Osteocyte (in vitro differentiated cells): ENCODE measurements at regions not wholly inside any gene's neighbourhood (a gene's known extent, or its start where the extent isn't known, plus 50 kb on each side); places are given as distances from the start of the nearest gene placed in this dataset.

ENCODE experiments used
- DNase-seq: peaks from one replicate; pipeline ENCODE4 v3.0.0; 2021; ENCODE audit warnings: mixed read lengths; ENCODE audit not compliant: unreplicated experiment; ENCODE audit errors: extremely low spot score
- H3K27ac Mint-ChIP-seq: one replicate; pipeline ENCODE4 v1.8.0; 2021; ENCODE audit warnings: mild to moderate bottlenecking, mixed read lengths; ENCODE audit not compliant: unreplicated experiment
- H3K27me3 Mint-ChIP-seq: one replicate; pipeline ENCODE4 v1.8.0; 2021; ENCODE audit warnings: mixed read lengths; ENCODE audit not compliant: unreplicated experiment
- H3K36me3 Mint-ChIP-seq: one replicate; pipeline ENCODE4 v1.8.0; 2021; ENCODE audit warnings: mixed read lengths; ENCODE audit not compliant: unreplicated experiment
- H3K4me1 Mint-ChIP-seq: one replicate; pipeline ENCODE4 v1.8.0; 2021; ENCODE audit warnings: mixed read lengths; ENCODE audit not compliant: unreplicated experiment
- H3K4me3 Mint-ChIP-seq: one replicate; pipeline ENCODE4 v1.8.0; 2021; ENCODE audit warnings: mild to moderate bottlenecking, moderate library complexity, mixed read lengths; ENCODE audit not compliant: unreplicated experiment
- H3K9me3 Mint-ChIP-seq: one replicate; pipeline ENCODE4 v1.8.0; 2021; ENCODE audit warnings: mixed read lengths; ENCODE audit not compliant: unreplicated experiment
- TF ChIP-seq, protein P1 (sequence below): fragments of 200-600 bp; sonication (generic); IDR thresholded peaks from 2 replicates; pipeline ENCODE4 v1.5.0; 2021; ENCODE audit warnings: antibody characterized with exemption, mild to moderate bottlenecking, moderate library complexity

GRCh38 chr2:234242459-234242836, 191.9 kb downstream of the SPP2 start:
- H3K9me3 Mint-ChIP-seq: peaks cover 6% of the 10 kb centered on the region
- no peaks in the 10 kb centered on the region for H3K36me3 Mint-ChIP-seq
- H3K4me1 Mint-ChIP-seq: peaks cover 47% of the 10 kb centered on the region
- no peak for DNase-seq
- TF ChIP-seq, protein P1, sequence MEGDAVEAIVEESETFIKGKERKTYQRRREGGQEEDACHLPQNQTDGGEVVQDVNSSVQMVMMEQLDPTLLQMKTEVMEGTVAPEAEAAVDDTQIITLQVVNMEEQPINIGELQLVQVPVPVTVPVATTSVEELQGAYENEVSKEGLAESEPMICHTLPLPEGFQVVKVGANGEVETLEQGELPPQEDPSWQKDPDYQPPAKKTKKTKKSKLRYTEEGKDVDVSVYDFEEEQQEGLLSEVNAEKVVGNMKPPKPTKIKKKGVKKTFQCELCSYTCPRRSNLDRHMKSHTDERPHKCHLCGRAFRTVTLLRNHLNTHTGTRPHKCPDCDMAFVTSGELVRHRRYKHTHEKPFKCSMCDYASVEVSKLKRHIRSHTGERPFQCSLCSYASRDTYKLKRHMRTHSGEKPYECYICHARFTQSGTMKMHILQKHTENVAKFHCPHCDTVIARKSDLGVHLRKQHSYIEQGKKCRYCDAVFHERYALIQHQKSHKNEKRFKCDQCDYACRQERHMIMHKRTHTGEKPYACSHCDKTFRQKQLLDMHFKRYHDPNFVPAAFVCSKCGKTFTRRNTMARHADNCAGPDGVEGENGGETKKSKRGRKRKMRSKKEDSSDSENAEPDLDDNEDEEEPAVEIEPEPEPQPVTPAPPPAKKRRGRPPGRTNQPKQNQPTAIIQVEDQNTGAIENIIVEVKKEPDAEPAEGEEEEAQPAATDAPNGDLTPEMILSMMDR: no peak
- H3K27ac Mint-ChIP-seq: peak overlapping the region; percentile 70
- H3K4me3 Mint-ChIP-seq: no peak overlapping the region
- no peaks in the 10 kb centered on the region for H3K27me3 Mint-ChIP-seq

DNA sequence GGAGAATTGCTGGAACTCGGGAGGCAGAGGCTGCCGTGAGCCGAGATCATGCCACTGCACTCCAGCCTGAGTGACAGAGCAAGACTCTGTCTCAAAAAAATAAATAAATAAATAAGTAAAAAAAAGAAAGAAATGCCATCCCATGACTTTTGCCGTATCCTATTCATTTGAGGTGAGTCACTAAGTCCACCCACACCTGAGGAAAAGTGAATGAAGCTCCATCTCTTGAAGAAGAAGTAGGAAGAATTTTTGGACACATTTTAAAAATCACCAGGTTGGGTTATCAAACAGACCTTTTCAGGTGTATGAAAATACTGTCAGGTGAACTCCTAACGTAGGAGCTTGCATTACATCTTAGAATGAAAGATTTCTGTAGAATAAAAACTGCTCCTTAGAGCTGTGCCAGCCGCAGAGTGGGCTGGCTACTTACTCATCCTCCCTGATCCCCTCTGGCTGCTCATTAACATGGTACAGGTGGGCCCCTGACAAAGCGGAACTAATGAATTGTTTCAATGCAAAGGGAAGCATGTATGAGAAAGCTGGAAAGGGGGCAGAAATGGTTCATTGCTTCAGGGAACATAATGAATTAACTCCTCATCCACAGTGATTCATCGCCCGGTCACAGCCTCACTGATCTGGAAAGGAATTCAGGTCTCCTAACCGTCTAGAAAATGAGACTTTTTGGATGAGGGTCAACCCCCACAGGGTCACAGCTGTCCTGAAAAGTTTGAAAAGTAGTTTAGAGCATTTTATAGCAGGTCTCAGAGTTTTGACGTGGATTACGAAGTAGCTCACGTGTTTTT, 191.4 kb downstream of the SPP2 start:
- Mint-ChIP-seq H3K4me3 (no peak overlapping the region), H3K27ac (peak overlapping the region; percentile 70), H3K27me3 (no peaks in the 10 kb centered on the region), H3K9me3 (peaks cover 6% of the 10 kb centered on the region), H3K4me1 (peaks cover 45% of the 10 kb centered on the region), H3K36me3 (no peaks in the 10 kb centered on the region)
- DNase-seq: no peak
- TF ChIP-seq, protein P1: no peak

GRCh38 chr2:234240917-234241316, 190.4 kb downstream of the SPP2 start:
- Mint-ChIP-seq H3K27me3 (no peaks in the 10 kb centered on the region), H3K36me3 (no peaks in the 10 kb centered on the region), H3K4me3 (no peak overlapping the region), H3K4me1 (peaks cover 41% of the 10 kb centered on the region), H3K27ac (no peak overlapping the region), H3K9me3 (peaks cover 6% of the 10 kb centered on the region)
- DNase-seq: no peak
- TF ChIP-seq, protein P1: no peak

DNA sequence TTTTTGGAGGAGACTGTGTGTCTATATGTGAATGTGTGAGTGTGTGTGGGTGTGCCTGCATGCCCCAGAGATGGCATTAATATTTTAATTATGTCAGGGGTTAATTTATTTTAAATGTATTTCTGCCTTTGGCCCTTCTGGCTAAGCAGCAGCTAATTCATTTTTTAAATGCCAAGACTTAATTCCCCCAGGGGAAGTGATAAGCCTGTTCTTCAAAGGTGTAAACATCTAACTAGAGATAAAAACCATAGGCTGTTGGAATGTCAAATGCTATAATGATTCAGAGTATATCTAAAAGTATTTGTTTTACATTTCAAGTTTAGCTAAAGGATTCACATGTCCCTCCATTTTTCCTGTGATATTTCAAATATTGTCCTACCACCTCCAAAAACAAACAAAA, 184.7 kb downstream of the SPP2 start:
- Mint-ChIP-seq H3K27me3 (no peaks in the 10 kb centered on the region), H3K27ac (no peak overlapping the region), H3K36me3 (no peaks in the 10 kb centered on the region), H3K4me3 (no peak overlapping the region), H3K4me1 (no peaks in the 10 kb centered on the region), H3K9me3 (peaks cover 6% of the 10 kb centered on the region)
- DNase-seq: no peak
- TF ChIP-seq, protein P1: no peak

- no peaks in the 10 kb centered on the region for H3K27me3 Mint-ChIP-seq
- no peaks in the 10 kb centered on the region for H3K4me1 Mint-ChIP-seq
- no peak overlapping the region for H3K4me3 Mint-ChIP-seq
- no peaks in the 10 kb centered on the region for H3K36me3 Mint-ChIP-seq
- DNase-seq: no peak
- no peak overlapping the region for H3K27ac Mint-ChIP-seq
- TF ChIP-seq, protein P1: no peak
- H3K9me3 Mint-ChIP-seq: no peaks in the 10 kb centered on the region
Observed at GRCh38 chr2:234231460-234231859, 181.0 kb downstream of the SPP2 start.
